ENCODE measurements at regions not wholly inside any gene's neighbourhood (a gene's known extent, or its start where the extent isn't known, plus 50 kb on each side); places are given as distances from the start of the nearest gene placed in this dataset.
"Not testable (repeated sequence)": the region's sequence is repeated elsewhere in the genome, so short reads cannot be mapped to it uniquely, and the experiment has no call there.

DNA sequence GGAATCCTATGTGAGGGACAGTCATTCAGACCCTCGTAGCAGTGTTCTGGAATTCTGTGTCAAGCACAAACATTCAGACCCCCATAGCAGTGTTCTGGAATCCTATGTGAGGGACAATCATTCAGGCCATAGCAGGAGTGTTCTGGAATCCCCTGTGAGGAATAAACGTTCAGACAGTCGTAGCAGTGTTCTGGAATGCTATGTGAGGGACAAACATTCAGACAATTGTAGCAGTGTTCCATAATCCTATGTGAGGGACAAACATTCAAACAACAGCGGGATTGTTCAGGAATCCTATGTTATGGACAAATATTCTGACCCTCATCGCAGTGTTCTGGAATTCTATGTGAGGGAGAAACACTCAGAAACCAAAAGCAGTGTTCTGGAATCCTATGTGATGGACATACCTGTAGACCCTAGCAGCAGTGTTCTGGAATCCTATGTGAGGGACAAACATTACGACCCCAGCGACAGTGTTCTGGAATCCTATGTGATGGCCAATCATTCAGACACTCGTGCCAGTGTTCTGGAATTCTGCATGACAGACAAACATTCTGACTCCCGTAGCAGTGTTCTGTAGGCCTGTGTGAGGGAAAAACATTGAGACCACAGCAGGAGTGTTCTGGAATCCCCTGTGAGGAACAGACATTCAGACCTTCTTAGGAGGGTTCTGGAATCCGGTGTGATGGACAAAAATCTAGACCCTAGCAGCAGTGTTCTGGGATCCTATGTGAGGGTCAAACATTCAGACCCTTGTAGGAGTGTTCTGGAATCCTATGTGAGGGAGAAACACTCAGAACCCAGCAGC lies 388.1 kb upstream of the SPATA31A5 start:
- H3K4me1 ChIP-seq (ENCODE audit: insufficient read depth, low read length); POLR2A ChIA-PET; H3K9me3 ChIP-seq (ENCODE audit: control insufficient read depth in 1 of 2, insufficient read depth in 1 of 2, low read length in 2 of 2); H3K27ac Mint-ChIP-seq; H3K4me3 Mint-ChIP-seq; DNase-seq; H3K4me1 Mint-ChIP-seq (ENCODE audit: low read depth); H3K4me3 ChIP-seq (ENCODE audit: low read length); H3K27me3 Mint-ChIP-seq; ATAC-seq (ENCODE audit: poor library complexity); CTCF ChIA-PET; H3K36me3 ChIP-seq (ENCODE audit: insufficient read depth, low read length); intact Hi-C loops (cut with DNase I, micrococcal nuclease); H3K36me3 Mint-ChIP-seq (ENCODE audit: low read depth); H3K27me3 ChIP-seq (ENCODE audit: control insufficient read depth in 1 of 2, insufficient read depth in 2 of 2, low read length in 2 of 2); H3K9me3 Mint-ChIP-seq; H3K27ac ChIP-seq (ENCODE audit: low read depth in 1 of 2, low read length in 2 of 2): not testable (repeated sequence)

GRCh38 chr9:60526694-60527231 lies 387.4 kb upstream of the SPATA31A5 start:
- H3K4me1 ChIP-seq (ENCODE audit: insufficient read depth, low read length); H3K27ac ChIP-seq (ENCODE audit: low read depth in 1 of 2, low read length in 2 of 2); POLR2A ChIA-PET; H3K4me3 ChIP-seq (ENCODE audit: low read length); H3K4me1 Mint-ChIP-seq (ENCODE audit: low read depth); DNase-seq; H3K27me3 ChIP-seq (ENCODE audit: control insufficient read depth in 1 of 2, insufficient read depth in 2 of 2, low read length in 2 of 2); H3K27me3 Mint-ChIP-seq; H3K27ac Mint-ChIP-seq; H3K9me3 ChIP-seq (ENCODE audit: control insufficient read depth in 1 of 2, insufficient read depth in 1 of 2, low read length in 2 of 2); H3K36me3 ChIP-seq (ENCODE audit: insufficient read depth, low read length); ATAC-seq (ENCODE audit: poor library complexity); H3K4me3 Mint-ChIP-seq; CTCF ChIA-PET; H3K9me3 Mint-ChIP-seq; H3K36me3 Mint-ChIP-seq (ENCODE audit: low read depth); intact Hi-C loops (cut with DNase I, micrococcal nuclease): not testable (repeated sequence)

DNA sequence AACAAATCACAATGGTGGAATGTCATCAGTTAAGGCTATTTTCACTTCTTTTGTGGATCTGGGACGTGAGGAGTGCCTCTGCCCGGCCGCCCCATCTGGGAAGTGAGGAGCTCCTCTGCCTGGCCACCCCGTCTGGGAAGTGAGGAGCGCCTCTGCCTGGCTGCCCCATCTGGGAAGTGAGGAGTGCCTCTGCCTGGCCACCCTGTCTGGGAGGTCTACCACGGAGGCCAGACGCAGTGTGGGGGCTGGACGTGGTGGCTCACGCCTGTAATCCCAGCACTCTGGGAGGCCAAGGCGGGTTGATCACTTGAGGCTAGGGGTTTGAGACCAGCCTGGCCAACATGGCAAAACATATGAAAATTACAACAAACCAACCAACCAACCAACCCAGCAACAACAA lies 369.7 kb upstream of the SPATA31A5 start:
- H3K4me1 Mint-ChIP-seq (ENCODE audit: low read depth); H3K36me3 Mint-ChIP-seq (ENCODE audit: low read depth); intact Hi-C loops (cut with DNase I, micrococcal nuclease): not testable (repeated sequence)

GRCh38 chr9:60545346-60545877 lies 368.8 kb upstream of the SPATA31A5 start:
- no peaks in the 10 kb centered on the region for H3K36me3 ChIP-seq (ENCODE audit: insufficient read depth, low read length)

More for the DNA sequence above, 369.7 kb upstream of the SPATA31A5 start:
- H3K27me3 ChIP-seq (ENCODE audit: control insufficient read depth in 1 of 2, insufficient read depth in 2 of 2, low read length in 2 of 2); H3K4me3 ChIP-seq (ENCODE audit: low read length); H3K36me3 ChIP-seq (ENCODE audit: insufficient read depth, low read length); H3K4me3 Mint-ChIP-seq; H3K27me3 Mint-ChIP-seq; DNase-seq; H3K4me1 ChIP-seq (ENCODE audit: insufficient read depth, low read length); ATAC-seq (ENCODE audit: poor library complexity); CTCF ChIA-PET; H3K27ac Mint-ChIP-seq; POLR2A ChIA-PET; H3K27ac ChIP-seq (ENCODE audit: low read depth in 1 of 2, low read length in 2 of 2): not testable (repeated sequence)
- peaks cover 0 to 27% of the 10 kb centered on the region in 2 experiments for H3K9me3 ChIP-seq (ENCODE audit: control insufficient read depth in 1 of 2, insufficient read depth in 1 of 2, low read length in 2 of 2)
- H3K9me3 Mint-ChIP-seq = peaks cover 13% of the 10 kb centered on the region

More at GRCh38 chr9:60545346-60545877, 368.8 kb upstream of the SPATA31A5 start:
- intact Hi-C loops (cut with DNase I, micrococcal nuclease) = no loop called here
- no peak overlapping the region for H3K4me3 Mint-ChIP-seq
- DNase-seq (no peak), ATAC-seq (ENCODE audit: poor library complexity) (no peak)
- no peaks in the 10 kb centered on the region for H3K27me3 ChIP-seq (ENCODE audit: control insufficient read depth in 1 of 2, insufficient read depth in 2 of 2, low read length in 2 of 2)
- no peaks in the 10 kb centered on the region for H3K4me1 ChIP-seq (ENCODE audit: insufficient read depth, low read length)
- H3K9me3 ChIP-seq (ENCODE audit: control insufficient read depth in 1 of 2, insufficient read depth in 1 of 2, low read length in 2 of 2) = peaks cover 0 to 27% of the 10 kb centered on the region in 2 experiments
- TF ChIP-seq CTCF (IDR thresholded peaks at IDR 0.05) = no peak
- no peak overlapping the region for H3K4me3 ChIP-seq (ENCODE audit: low read length)
- POLR2A ChIA-PET = no interaction called here
- H3K36me3 Mint-ChIP-seq (ENCODE audit: low read depth) = peaks cover 4% of the 10 kb centered on the region
- H3K27ac ChIP-seq (ENCODE audit: low read depth in 1 of 2, low read length in 2 of 2) = no peak overlapping the region
- no peaks in the 10 kb centered on the region for H3K4me1 Mint-ChIP-seq (ENCODE audit: low read depth)
- CTCF ChIA-PET = no interaction called here
- no peak overlapping the region for H3K27ac Mint-ChIP-seq
- H3K9me3 Mint-ChIP-seq = peaks cover 13% of the 10 kb centered on the region
- H3K27me3 Mint-ChIP-seq = no peaks in the 10 kb centered on the region
